HFF-Myc (cell line): ENCODE measurements at regions not wholly inside any gene's neighbourhood (a gene's known extent, or its start where the extent isn't known, plus 50 kb on each side); places are given as distances from the start of the nearest gene placed in this dataset.

ENCODE experiments used
- DNase-seq: peaks from one replicate; pipeline ENCODE4 v3.0.0-alpha.2; 2011; ENCODE audit warnings: low read depth; ENCODE audit errors: extremely low read depth
- H3K4me3 ChIP-seq: replicated peaks from 2 replicates; pipeline ENCODE4 v1.5.1; 2011; ENCODE audit warnings: low read depth, mild to moderate bottlenecking, control low read depth, low read length
- CTCF ChIP-seq: IDR thresholded peaks from 2 replicates; pipeline ENCODE4 v1.5.1; 2012; ENCODE audit warnings: mild to moderate bottlenecking, low read depth, low read length, control low read depth; ENCODE audit errors: missing control alignments

- no peak for TF ChIP-seq CTCF
- no peak for DNase-seq
- no peak overlapping the region for H3K4me3 ChIP-seq
Observed at GRCh38 chr4:125140966-125141495, 173.7 kb upstream of the FAT4 start.

GRCh38 chr4:125135652-125136051, 179.1 kb upstream of the FAT4 start:
- TF ChIP-seq CTCF = no peak
- no peak for DNase-seq
- no peak overlapping the region for H3K4me3 ChIP-seq

- TF ChIP-seq CTCF = no peak
- DNase-seq = no peak
- no peak overlapping the region for H3K4me3 ChIP-seq
Observed at GRCh38 chr4:125132729-125133128, 182.0 kb upstream of the FAT4 start.

GRCh38 chr4:125131891-125132680, 182.7 kb upstream of the FAT4 start:
- DNase-seq = no peak
- no peak for TF ChIP-seq CTCF
- no peak overlapping the region for H3K4me3 ChIP-seq

- H3K4me3 ChIP-seq = no peak overlapping the region
- TF ChIP-seq CTCF = no peak
- no peak for DNase-seq
Observed at GRCh38 chr4:125125276-125125675, 189.5 kb upstream of the FAT4 start.

- no peak for TF ChIP-seq CTCF
- no peak overlapping the region for H3K4me3 ChIP-seq
- DNase-seq = no peak
Observed at GRCh38 chr4:125123570-125124109, 191.1 kb upstream of the FAT4 start.
